HCT116 (cell line): ENCODE measurements at regions not wholly inside any gene's neighbourhood (a gene's known extent, or its start where the extent isn't known, plus 50 kb on each side); places are given as distances from the start of the nearest gene placed in this dataset.

ENCODE experiments used
- ATAC-seq: fragments of 200-7000 bp; cut with Tn5 transposase; 2 replicates; pipeline ENCODE4 v1.9.1; 2020; ENCODE audit warnings: mild to moderate bottlenecking, moderate library complexity
- BruUV-seq: library from RNA; stranded (reverse); fragments of 400-500 nt; replicated peaks from 2 replicates; lab custom pipeline; 2021; lab: Mats Ljungman, UMichigan
- CTCF ChIA-PET: fragments of 300-600 bp; sonication (Branson Sonifier 250); formaldehyde crosslinking; loops from one replicate; lab custom pipeline; 2021; ENCODE audit warnings: antibody characterized with exemption; lab: Charles Lee
- POLR2A ChIA-PET: fragments of 300-600, 350-600 bp; sonication (Branson Sonifier 250); formaldehyde crosslinking; loops from one replicate; lab custom pipeline; 2021; ENCODE audit warnings: antibody characterized with exemption; lab: Charles Lee
- RAD21 ChIA-PET, 2 experiments: fragments of 300-600 bp; sonication (Branson Sonifier 250); formaldehyde crosslinking; loops; one replicate each; lab custom pipeline; 2023; ENCODE audit warnings: low total read pairs in 2 of 2; ENCODE audit not compliant: uncharacterized antibody in 2 of 2, unreplicated experiment in 2 of 2, low non-redundant PET in 1 of 2; lab: Charles Lee
- DNase-seq: peaks from one replicate; pipeline ENCODE4 v3.0.0-alpha.2; 2010; ENCODE audit warnings: low read depth, low spot score
- H2AFZ ChIP-seq: fragments of 200-600 bp; shearing (Covaris generic), sonication (generic); 2 replicates; pipeline ENCODE4 v1.6.1; 2017; ENCODE audit warnings: low read depth, mixed run types, mixed read lengths, antibody characterized with exemption, low read length; ENCODE audit not compliant: poor library complexity, severe bottlenecking
- H3K27ac ChIP-seq: 2 replicates; pipeline ENCODE4 v1.5.1; 2012; ENCODE audit warnings: low read depth, low read length
- H3K27me3 ChIP-seq: fragments of 200-600 bp; sonication (generic); 2 replicates; pipeline ENCODE4 v1.6.1; 2016; ENCODE audit warnings: mixed run types, low read length, mixed read lengths; ENCODE audit not compliant: insufficient read depth
- H3K36me3 ChIP-seq, 2 experiments: fragments of 200-500 bp in 1 of 2; fragments of 200-600 bp in 1 of 2; sonication (Bioruptor generic) in 1 of 2; sonication (generic) in 1 of 2; 2 replicates each; pipeline versions ENCODE4 v1.5.1 to v1.6.1; 2014 to 2016; ENCODE audit warnings: low read length in 2 of 2, inconsistent platforms in 1 of 2, mixed read lengths in 1 of 2, mixed run types in 1 of 2; ENCODE audit not compliant: insufficient read depth in 2 of 2, control insufficient read depth in 1 of 2
- H3K4me1 ChIP-seq, 2 experiments: fragments of 200-600 bp in 1 of 2; sonication (generic) in 1 of 2; 2 replicates each; pipeline versions ENCODE4 v1.5.1 to v1.6.1; 2012 to 2017; ENCODE audit warnings: low read length in 2 of 2, inconsistent platforms in 1 of 2, mild to moderate bottlenecking in 1 of 2, mixed read lengths in 1 of 2, mixed run types in 1 of 2, moderate library complexity in 1 of 2; ENCODE audit not compliant: insufficient read depth in 2 of 2, control insufficient read depth in 1 of 2
- H3K4me2 ChIP-seq: fragments of 200-600 bp; sonication (generic); 2 replicates; pipeline ENCODE4 v1.6.1; 2017; ENCODE audit warnings: mixed run types, low read length, mixed read lengths
- H3K4me3 ChIP-seq, 2 experiments: fragments of 200-600 bp in 1 of 2; sonication (generic) in 1 of 2; replicated peaks in 1 of 2; 2 replicates each; pipeline ENCODE4 v1.5.1; 2011 to 2016; ENCODE audit warnings: low read length in 2 of 2, control low read depth in 1 of 2, low read depth in 1 of 2, mild to moderate bottlenecking in 1 of 2, mixed read lengths in 1 of 2, mixed run types in 1 of 2
- H3K79me2 ChIP-seq: fragments of 200-600 bp; sonication (generic); 2 replicates; pipeline ENCODE4 v1.6.1; 2017; ENCODE audit warnings: mild to moderate bottlenecking, mixed run types, low read length, moderate library complexity, mixed read lengths; ENCODE audit not compliant: insufficient read depth
- H3K9ac ChIP-seq: fragments of 200-600 bp; sonication (generic); 2 replicates; pipeline ENCODE4 v1.6.1; 2016; ENCODE audit warnings: low read length, mixed read lengths
- H3K9me2 ChIP-seq: fragments of 200-600 bp; sonication (generic), shearing (Covaris generic); 2 replicates; pipeline ENCODE4 v1.6.1; 2017; ENCODE audit warnings: mixed run types, mild to moderate bottlenecking, moderate library complexity; ENCODE audit not compliant: insufficient read depth
- H3K9me3 ChIP-seq, 2 experiments: fragments of 200-500 bp in 1 of 2; fragments of 200-600 bp in 1 of 2; sonication (Bioruptor generic) in 1 of 2; sonication (generic) in 1 of 2; 2 replicates each; pipeline ENCODE4 v1.6.1; 2014 to 2017; ENCODE audit warnings: low read length in 2 of 2, mixed read lengths in 2 of 2, inconsistent platforms in 1 of 2, low read depth in 1 of 2, mild to moderate bottlenecking in 1 of 2, mixed run types in 1 of 2, moderate library complexity in 1 of 2; ENCODE audit not compliant: control insufficient read depth in 1 of 2, insufficient read depth in 1 of 2
- H4K20me1 ChIP-seq: fragments of 200-600 bp; sonication (generic), shearing (Covaris generic); 2 replicates; pipeline ENCODE4 v1.6.1; 2017; ENCODE audit warnings: mixed run types, mild to moderate bottlenecking, moderate library complexity; ENCODE audit not compliant: insufficient read depth
- ATF3 ChIP-seq: IDR thresholded peaks from 2 replicates; pipeline ENCODE4 v1.6.1; 2012
- CBX3 ChIP-seq: IDR thresholded peaks from 2 replicates; pipeline ENCODE4 v1.6.1; 2012; ENCODE audit warnings: low read depth
- CTCF ChIP-seq, 3 experiments: fragments of 200-600 bp in 1 of 3; sonication (generic) in 1 of 3; IDR thresholded peaks in 2 of 3; conservative IDR thresholded peaks in 1 of 3; 2 replicates each; pipeline ENCODE4 v1.5.1; 2012 to 2017; ENCODE audit warnings: low read depth in 2 of 3, low read length in 2 of 3, antibody characterized with exemption in 1 of 3, borderline replicate concordance in 1 of 3, control low read depth in 1 of 3, mild to moderate bottlenecking in 1 of 3, mixed read lengths in 1 of 3, mixed run types in 1 of 3, moderate library complexity in 1 of 3; ENCODE audit not compliant: insufficient read depth in 1 of 3
- EGR1 ChIP-seq: IDR thresholded peaks from 2 replicates; pipeline ENCODE4 v1.6.1; 2012; ENCODE audit warnings: low read depth
- ELF1 ChIP-seq: IDR thresholded peaks from 2 replicates; pipeline ENCODE4 v1.6.1; 2012; ENCODE audit warnings: low read depth, borderline replicate concordance
- EZH2phosphoT487 ChIP-seq: fragments of 200-600 bp; IDR thresholded peaks from 2 replicates; pipeline ENCODE4 v1.6.1; 2018; ENCODE audit warnings: antibody characterized with exemption, borderline replicate concordance
- FOSL1 ChIP-seq: IDR thresholded peaks from 2 replicates; pipeline ENCODE4 v1.6.1; 2012; ENCODE audit warnings: low read depth
- JUND ChIP-seq: IDR thresholded peaks from 2 replicates; pipeline ENCODE4 v1.6.1; 2012
- MAX ChIP-seq: IDR thresholded peaks from 2 replicates; pipeline ENCODE4 v1.6.1; 2012
- POLR2A ChIP-seq: IDR thresholded peaks from 2 replicates; pipeline ENCODE4 v1.7.0; 2011; ENCODE audit warnings: borderline replicate concordance; ENCODE audit not compliant: insufficient read depth, insufficient read length; ENCODE audit errors: extremely low read depth
- POLR2AphosphoS5 ChIP-seq: IDR thresholded peaks from 2 replicates; pipeline ENCODE4 v1.6.1; 2011; ENCODE audit warnings: mild to moderate bottlenecking, low read depth, low read length, moderate library complexity
- RAD21 ChIP-seq: IDR thresholded peaks from 2 replicates; pipeline ENCODE4 v1.6.1; 2012; ENCODE audit warnings: low read depth, mild to moderate bottlenecking
- SIN3A ChIP-seq: IDR thresholded peaks from 2 replicates; pipeline ENCODE4 v1.6.1; 2012; ENCODE audit warnings: low read depth
- SP1 ChIP-seq: IDR thresholded peaks from 2 replicates; pipeline ENCODE4 v1.6.1; 2012; ENCODE audit warnings: low read depth
- SRF ChIP-seq: IDR thresholded peaks from 2 replicates; pipeline ENCODE4 v1.6.1; 2012; ENCODE audit warnings: low read depth
- TCF7L2 ChIP-seq: IDR thresholded peaks from 2 replicates; pipeline ENCODE4 v1.7.0; 2011; ENCODE audit warnings: borderline replicate concordance, inconsistent platforms; ENCODE audit not compliant: insufficient read depth, insufficient read length; ENCODE audit errors: extremely low read depth
- YY1 ChIP-seq: IDR thresholded peaks from 2 replicates; pipeline ENCODE4 v1.6.1; 2011; ENCODE audit warnings: low read length, low read depth, moderate library complexity, mild to moderate bottlenecking; ENCODE audit not compliant: insufficient replicate concordance; ENCODE audit errors: extremely low read depth
- ZFX ChIP-seq: fragments of 450-650 bp; IDR thresholded peaks from 2 replicates; pipeline ENCODE4 v1.6.1; 2017
- ZNF274 ChIP-seq: fragments of 200-500 bp; sonication (Bioruptor generic); IDR thresholded peaks from 2 replicates; pipeline ENCODE4 v1.6.1; 2014; ENCODE audit warnings: mild to moderate bottlenecking, low read depth, low read length, inconsistent platforms
- intact Hi-C: fragments of 100-400 bp; cut with micrococcal nuclease; formaldehyde crosslinking; loops from 2 replicates; pipeline ENCODE4 v1.10.0; 2022

- H3K4me3 ChIP-seq: no peak overlapping the region
- no peaks in the 10 kb centered on the region for H3K79me2 ChIP-seq
- no peak overlapping the region for H3K4me2 ChIP-seq
- no peak overlapping the region for H3K27ac ChIP-seq
- no peaks in the 10 kb centered on the region for H4K20me1 ChIP-seq
- no peaks in the 10 kb centered on the region for H3K4me1 ChIP-seq
- ChIA-PET RAD21 (no interaction called here), CTCF (no interaction called here), POLR2A (no interaction called here)
- no peak for TF ChIP-seq SRF
- no peak for TF ChIP-seq ELF1
- no peak for TF ChIP-seq EGR1
- no peak for TF ChIP-seq POLR2AphosphoS5
- no peak for TF ChIP-seq POLR2A
- no peak for TF ChIP-seq CTCF (IDR thresholded peaks at IDR 0.05 in 2 of 3, conservative IDR thresholded peaks at IDR 0.05 in 1 of 3; ENCODE audit: borderline replicate concordance in 1 of 3, insufficient read depth in 1 of 3, low read depth in 2 of 3, low read length in 2 of 3)
- no peak for TF ChIP-seq EZH2phosphoT487
- no peak for TF ChIP-seq SP1
- TF ChIP-seq CBX3: no peak
- no peak for TF ChIP-seq YY1
- no peak for TF ChIP-seq ATF3
- no peak for TF ChIP-seq FOSL1
- no peak for TF ChIP-seq TCF7L2
- no peak for TF ChIP-seq RAD21
- TF ChIP-seq ZNF274: no peak
- no peak for TF ChIP-seq ZFX
- TF ChIP-seq SIN3A: no peak
- no peak for TF ChIP-seq JUND
- no peak for TF ChIP-seq MAX
- no peaks in the 10 kb centered on the region for H3K27me3 ChIP-seq
- ATAC-seq (no peak), DNase-seq (no peak)
- H2AFZ ChIP-seq: no peak overlapping the region
- intact Hi-C loops: no loop called here
- H3K9me3 ChIP-seq: no peaks in the 10 kb centered on the region
- no peak overlapping the region for H3K9ac ChIP-seq
- H3K9me2 ChIP-seq: no peaks in the 10 kb centered on the region
- no peaks in the 10 kb centered on the region for H3K36me3 ChIP-seq
- no TSS peak for BruUV-seq
Measured at GRCh38 chr16:11475896-11476630, 110.7 kb downstream of the LITAF start.
